MCF 10A (cell line): ENCODE measurements at regions not wholly inside any gene's neighbourhood (a gene's known extent, or its start where the extent isn't known, plus 50 kb on each side); places are given as distances from the start of the nearest gene placed in this dataset.

Experiments
- BruUV-seq: library from RNA; stranded (reverse); fragments of 400-500 nt; replicated peaks from 2 replicates; lab custom pipeline; 2021; lab: Mats Ljungman, UMichigan
- CTCF ChIA-PET: fragments of 300-600 bp; sonication (Branson Sonifier 250); formaldehyde crosslinking; extraction: SDS; loops from one replicate; lab custom pipeline; 2021; ENCODE audit warnings: antibody characterized with exemption, inconsistent platforms; lab: Yijun Ruan, JAX
- POLR2A ChIA-PET: fragments of 300-600, 350-650 bp; sonication (Branson Sonifier 250); formaldehyde crosslinking; extraction: SDS; loops from one replicate; lab custom pipeline; 2020; ENCODE audit warnings: antibody characterized with exemption, inconsistent platforms; lab: Yijun Ruan, JAX
- DNase-seq: peaks from one replicate; pipeline ENCODE4 v3.0.0-alpha.2; 2018; ENCODE audit not compliant: unreplicated experiment
- H3K27ac Mint-ChIP-seq: one replicate; pipeline ENCODE4 v1.8.0; 2022; ENCODE audit warnings: mild to moderate bottlenecking, low read depth, mixed read lengths; ENCODE audit not compliant: unreplicated experiment
- H3K27me3 Mint-ChIP-seq: one replicate; pipeline ENCODE4 v1.8.0; 2022; ENCODE audit warnings: mixed read lengths; ENCODE audit not compliant: insufficient read depth, unreplicated experiment
- H3K36me3 Mint-ChIP-seq: one replicate; pipeline ENCODE4 v1.8.0; 2022; ENCODE audit warnings: mild to moderate bottlenecking, moderate library complexity, mixed read lengths; ENCODE audit not compliant: insufficient read depth, unreplicated experiment
- H3K4me1 Mint-ChIP-seq: one replicate; pipeline ENCODE4 v1.8.0; 2022; ENCODE audit warnings: mixed read lengths; ENCODE audit not compliant: insufficient read depth, unreplicated experiment
- H3K4me3 Mint-ChIP-seq: one replicate; pipeline ENCODE4 v1.8.0; 2022; ENCODE audit warnings: mild to moderate bottlenecking, moderate library complexity, mixed read lengths; ENCODE audit not compliant: unreplicated experiment
- H3K9me3 Mint-ChIP-seq: one replicate; pipeline ENCODE4 v1.8.0; 2022; ENCODE audit warnings: mixed read lengths; ENCODE audit not compliant: unreplicated experiment
- CTCF ChIP-seq: fragments of 200-600 bp; IDR thresholded peaks from one replicate; pipeline ENCODE4 v1.8.0; 2022; ENCODE audit warnings: antibody characterized with exemption, mild to moderate bottlenecking; ENCODE audit not compliant: unreplicated experiment
- intact Hi-C: fragments of 100-400 bp; cut with micrococcal nuclease; formaldehyde crosslinking; loops from 2 replicates; pipeline ENCODE4 v1.14.1; 2022

- no peak for TF ChIP-seq CTCF
- Mint-ChIP-seq H3K27ac (no peak overlapping the region), H3K4me1 (no peaks in the 10 kb centered on the region), H3K4me3 (no peak overlapping the region), H3K27me3 (no peaks in the 10 kb centered on the region), H3K36me3 (no peaks in the 10 kb centered on the region), H3K9me3 (peaks cover 7% of the 10 kb centered on the region)
- DNase-seq, result no peak
- CTCF ChIA-PET, result no interaction called here
- BruUV-seq, result no TSS peak
- POLR2A ChIA-PET, result no interaction called here
- intact Hi-C loops, result no loop called here
Measured at GRCh38 chr6:112634376-112634775, 287.2 kb downstream of the RFPL4B start.

- peaks cover 4% of the 10 kb centered on the region for H3K9me3 Mint-ChIP-seq
- H3K4me1 Mint-ChIP-seq, result no peaks in the 10 kb centered on the region
- no peak for DNase-seq
- POLR2A ChIA-PET, result no interaction called here
- TF ChIP-seq CTCF, result no peak
- H3K27ac Mint-ChIP-seq, result no peak overlapping the region
- BruUV-seq, result no TSS peak
- no peaks in the 10 kb centered on the region for H3K36me3 Mint-ChIP-seq
- CTCF ChIA-PET, result no interaction called here
- H3K27me3 Mint-ChIP-seq, result no peaks in the 10 kb centered on the region
- intact Hi-C loops, result no loop called here
- H3K4me3 Mint-ChIP-seq, result no peak overlapping the region
Measured at GRCh38 chr6:112636650-112637262, 289.6 kb downstream of the RFPL4B start.

- Mint-ChIP-seq H3K9me3 (no peaks in the 10 kb centered on the region), H3K4me1 (no peaks in the 10 kb centered on the region), H3K27me3 (no peaks in the 10 kb centered on the region), H3K27ac (no peak overlapping the region), H3K36me3 (no peaks in the 10 kb centered on the region), H3K4me3 (no peak overlapping the region)
- CTCF ChIA-PET, result no interaction called here
- TF ChIP-seq CTCF, result no peak
- intact Hi-C loops, result no loop called here
- peak; percentile 24 for DNase-seq
- POLR2A ChIA-PET, result no interaction called here
- BruUV-seq, result no TSS peak
Measured at GRCh38 chr6:112639391-112639831, 292.3 kb downstream of the RFPL4B start.

GRCh38 chr6:112640891-112641290 lies 293.8 kb downstream of the RFPL4B start:
- Mint-ChIP-seq H3K27me3 (no peaks in the 10 kb centered on the region), H3K36me3 (no peaks in the 10 kb centered on the region), H3K9me3 (no peaks in the 10 kb centered on the region), H3K4me3 (no peak overlapping the region), H3K27ac (no peak overlapping the region), H3K4me1 (no peaks in the 10 kb centered on the region)
- DNase-seq, result no peak
- CTCF ChIA-PET, result no interaction called here
- no TSS peak for BruUV-seq
- no peak for TF ChIP-seq CTCF
- POLR2A ChIA-PET, result no interaction called here
- intact Hi-C loops, result no loop called here
